ENCODE measurements at regions not wholly inside any gene's neighbourhood (a gene's known extent, or its start where the extent isn't known, plus 50 kb on each side); places are given as distances from the start of the nearest gene placed in this dataset.

DNA sequence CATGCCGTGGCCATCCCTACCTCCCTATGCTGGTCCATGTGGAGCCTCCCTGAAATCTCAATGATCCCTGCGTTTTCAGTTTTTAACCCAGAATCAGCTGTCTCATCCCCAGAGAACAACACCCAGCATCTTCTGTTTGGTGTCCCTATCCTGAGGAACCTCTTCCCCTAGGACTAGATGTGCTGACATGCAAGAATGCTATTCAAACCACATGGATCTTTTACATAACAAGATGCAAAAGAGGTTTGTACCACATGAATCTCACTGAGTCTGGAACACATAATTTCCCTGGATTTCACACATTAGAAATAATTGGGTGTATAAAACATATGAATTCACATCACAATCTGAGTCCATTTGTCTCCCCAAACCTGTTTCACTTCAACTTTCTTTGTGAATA is 174.6 kb upstream of the NECTIN3 start:
- Mint-ChIP-seq H3K4me3 (no peak overlapping the region), H3K9me3 (peaks cover 36% of the 10 kb centered on the region), H3K4me1 (peaks cover 16% of the 10 kb centered on the region), H3K27ac (no peak overlapping the region), H3K36me3 (peaks cover 30% of the 10 kb centered on the region), H3K27me3 (ENCODE audit: low read depth) (peaks cover 2% of the 10 kb centered on the region)
- CTCF ChIA-PET, result no interaction called here
- DNase-seq (ENCODE audit: low spot score) (no peak), ATAC-seq (no peak; the same call in 1 of the 2 replicates)
- POLR2A ChIA-PET, result no interaction called here
- TF ChIP-seq TCF7 (CRISPR knock-in tag; IDR thresholded peaks at IDR 0.05; ENCODE audit: low read depth) (no peak), CREM (CRISPR knock-in tag; IDR thresholded peaks at IDR 0.05) (no peak), ZNF671 (CRISPR knock-in tag; IDR thresholded peaks at IDR 0.05) (no peak), JAZF1 (CRISPR knock-in tag; IDR thresholded peaks at IDR 0.05) (no peak), ZNF396 (CRISPR knock-in tag; IDR thresholded peaks at IDR 0.05; ENCODE audit: borderline replicate concordance) (no peak)
- TF ChIP-seq, protein P1, sequence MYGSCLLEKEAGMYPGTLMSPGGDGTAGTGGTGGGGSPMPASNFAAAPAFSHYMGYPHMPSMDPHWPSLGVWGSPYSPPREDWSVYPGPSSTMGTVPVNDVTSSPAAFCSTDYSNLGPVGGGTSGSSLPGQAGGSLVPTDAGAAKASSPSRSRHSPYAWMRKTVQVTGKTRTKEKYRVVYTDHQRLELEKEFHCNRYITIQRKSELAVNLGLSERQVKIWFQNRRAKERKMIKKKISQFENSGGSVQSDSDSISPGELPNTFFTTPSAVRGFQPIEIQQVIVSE (CRISPR knock-in tag; IDR thresholded peaks at IDR 0.05; ENCODE audit: borderline replicate concordance), result no peak
- TF ChIP-seq, protein P2, sequence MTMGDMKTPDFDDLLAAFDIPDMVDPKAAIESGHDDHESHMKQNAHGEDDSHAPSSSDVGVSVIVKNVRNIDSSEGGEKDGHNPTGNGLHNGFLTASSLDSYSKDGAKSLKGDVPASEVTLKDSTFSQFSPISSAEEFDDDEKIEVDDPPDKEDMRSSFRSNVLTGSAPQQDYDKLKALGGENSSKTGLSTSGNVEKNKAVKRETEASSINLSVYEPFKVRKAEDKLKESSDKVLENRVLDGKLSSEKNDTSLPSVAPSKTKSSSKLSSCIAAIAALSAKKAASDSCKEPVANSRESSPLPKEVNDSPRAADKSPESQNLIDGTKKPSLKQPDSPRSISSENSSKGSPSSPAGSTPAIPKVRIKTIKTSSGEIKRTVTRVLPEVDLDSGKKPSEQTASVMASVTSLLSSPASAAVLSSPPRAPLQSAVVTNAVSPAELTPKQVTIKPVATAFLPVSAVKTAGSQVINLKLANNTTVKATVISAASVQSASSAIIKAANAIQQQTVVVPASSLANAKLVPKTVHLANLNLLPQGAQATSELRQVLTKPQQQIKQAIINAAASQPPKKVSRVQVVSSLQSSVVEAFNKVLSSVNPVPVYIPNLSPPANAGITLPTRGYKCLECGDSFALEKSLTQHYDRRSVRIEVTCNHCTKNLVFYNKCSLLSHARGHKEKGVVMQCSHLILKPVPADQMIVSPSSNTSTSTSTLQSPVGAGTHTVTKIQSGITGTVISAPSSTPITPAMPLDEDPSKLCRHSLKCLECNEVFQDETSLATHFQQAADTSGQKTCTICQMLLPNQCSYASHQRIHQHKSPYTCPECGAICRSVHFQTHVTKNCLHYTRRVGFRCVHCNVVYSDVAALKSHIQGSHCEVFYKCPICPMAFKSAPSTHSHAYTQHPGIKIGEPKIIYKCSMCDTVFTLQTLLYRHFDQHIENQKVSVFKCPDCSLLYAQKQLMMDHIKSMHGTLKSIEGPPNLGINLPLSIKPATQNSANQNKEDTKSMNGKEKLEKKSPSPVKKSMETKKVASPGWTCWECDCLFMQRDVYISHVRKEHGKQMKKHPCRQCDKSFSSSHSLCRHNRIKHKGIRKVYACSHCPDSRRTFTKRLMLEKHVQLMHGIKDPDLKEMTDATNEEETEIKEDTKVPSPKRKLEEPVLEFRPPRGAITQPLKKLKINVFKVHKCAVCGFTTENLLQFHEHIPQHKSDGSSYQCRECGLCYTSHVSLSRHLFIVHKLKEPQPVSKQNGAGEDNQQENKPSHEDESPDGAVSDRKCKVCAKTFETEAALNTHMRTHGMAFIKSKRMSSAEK (CRISPR knock-in tag; IDR thresholded peaks at IDR 0.05; ENCODE audit: borderline replicate concordance), result no peak
- TF ChIP-seq, protein P3, sequence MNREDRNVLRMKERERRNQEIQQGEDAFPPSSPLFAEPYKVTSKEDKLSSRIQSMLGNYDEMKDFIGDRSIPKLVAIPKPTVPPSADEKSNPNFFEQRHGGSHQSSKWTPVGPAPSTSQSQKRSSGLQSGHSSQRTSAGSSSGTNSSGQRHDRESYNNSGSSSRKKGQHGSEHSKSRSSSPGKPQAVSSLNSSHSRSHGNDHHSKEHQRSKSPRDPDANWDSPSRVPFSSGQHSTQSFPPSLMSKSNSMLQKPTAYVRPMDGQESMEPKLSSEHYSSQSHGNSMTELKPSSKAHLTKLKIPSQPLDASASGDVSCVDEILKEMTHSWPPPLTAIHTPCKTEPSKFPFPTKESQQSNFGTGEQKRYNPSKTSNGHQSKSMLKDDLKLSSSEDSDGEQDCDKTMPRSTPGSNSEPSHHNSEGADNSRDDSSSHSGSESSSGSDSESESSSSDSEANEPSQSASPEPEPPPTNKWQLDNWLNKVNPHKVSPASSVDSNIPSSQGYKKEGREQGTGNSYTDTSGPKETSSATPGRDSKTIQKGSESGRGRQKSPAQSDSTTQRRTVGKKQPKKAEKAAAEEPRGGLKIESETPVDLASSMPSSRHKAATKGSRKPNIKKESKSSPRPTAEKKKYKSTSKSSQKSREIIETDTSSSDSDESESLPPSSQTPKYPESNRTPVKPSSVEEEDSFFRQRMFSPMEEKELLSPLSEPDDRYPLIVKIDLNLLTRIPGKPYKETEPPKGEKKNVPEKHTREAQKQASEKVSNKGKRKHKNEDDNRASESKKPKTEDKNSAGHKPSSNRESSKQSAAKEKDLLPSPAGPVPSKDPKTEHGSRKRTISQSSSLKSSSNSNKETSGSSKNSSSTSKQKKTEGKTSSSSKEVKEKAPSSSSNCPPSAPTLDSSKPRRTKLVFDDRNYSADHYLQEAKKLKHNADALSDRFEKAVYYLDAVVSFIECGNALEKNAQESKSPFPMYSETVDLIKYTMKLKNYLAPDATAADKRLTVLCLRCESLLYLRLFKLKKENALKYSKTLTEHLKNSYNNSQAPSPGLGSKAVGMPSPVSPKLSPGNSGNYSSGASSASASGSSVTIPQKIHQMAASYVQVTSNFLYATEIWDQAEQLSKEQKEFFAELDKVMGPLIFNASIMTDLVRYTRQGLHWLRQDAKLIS (CRISPR knock-in tag; IDR thresholded peaks at IDR 0.05; ENCODE audit: borderline replicate concordance), result no peak

DNA sequence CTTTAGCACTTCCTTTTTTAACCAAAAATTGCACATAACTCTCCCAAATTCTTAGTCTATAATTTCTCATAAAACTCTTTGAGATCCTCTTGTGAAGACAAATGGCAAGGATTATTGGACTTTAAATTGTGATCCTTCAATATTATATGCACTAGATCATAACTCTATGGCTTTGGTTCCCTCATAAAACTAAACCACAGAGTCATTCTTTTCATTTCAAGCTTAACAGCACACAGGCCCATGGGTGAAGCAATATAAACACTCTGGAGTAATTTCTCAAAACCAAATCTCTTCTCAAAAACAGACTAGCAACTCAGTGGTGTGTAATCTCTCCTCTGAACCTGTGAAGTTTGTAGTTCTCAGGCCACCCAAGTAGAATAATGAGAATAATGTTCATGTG is 171.0 kb upstream of the NECTIN3 start:
- H3K36me3 Mint-ChIP-seq, result peaks cover 15% of the 10 kb centered on the region

DNA sequence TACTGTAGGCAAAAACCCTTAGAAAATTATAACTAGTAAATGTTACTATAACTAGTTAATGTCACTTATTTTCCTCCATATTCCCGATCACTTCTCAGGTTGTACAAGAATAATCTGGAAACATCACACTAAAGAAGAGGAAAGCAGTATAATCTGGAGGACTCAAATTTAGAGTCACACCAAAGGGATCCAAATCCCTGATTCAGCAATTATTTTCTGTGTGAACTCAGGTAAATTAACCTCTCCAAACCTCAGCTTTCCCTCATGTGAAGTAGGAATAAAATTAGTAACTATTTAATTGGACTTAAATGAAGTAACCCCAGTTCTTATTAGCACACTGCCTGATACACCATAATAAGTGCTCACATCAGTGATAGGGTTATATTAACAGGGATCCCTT is 170.1 kb upstream of the NECTIN3 start:
- H3K4me3 Mint-ChIP-seq, result no peak overlapping the region
- H3K4me1 Mint-ChIP-seq, result peaks cover 14% of the 10 kb centered on the region
- no peak for DNase-seq (ENCODE audit: low spot score)
- H3K9me3 Mint-ChIP-seq, result peaks cover 19% of the 10 kb centered on the region
- no peak overlapping the region for H3K27ac Mint-ChIP-seq
- CTCF ChIA-PET, result no interaction called here
- H3K27me3 Mint-ChIP-seq (ENCODE audit: low read depth), result no peaks in the 10 kb centered on the region
- H3K36me3 Mint-ChIP-seq, result peaks cover 15% of the 10 kb centered on the region
- POLR2A ChIA-PET, result no interaction called here
- no peak for ATAC-seq
- TF ChIP-seq, protein P4, sequence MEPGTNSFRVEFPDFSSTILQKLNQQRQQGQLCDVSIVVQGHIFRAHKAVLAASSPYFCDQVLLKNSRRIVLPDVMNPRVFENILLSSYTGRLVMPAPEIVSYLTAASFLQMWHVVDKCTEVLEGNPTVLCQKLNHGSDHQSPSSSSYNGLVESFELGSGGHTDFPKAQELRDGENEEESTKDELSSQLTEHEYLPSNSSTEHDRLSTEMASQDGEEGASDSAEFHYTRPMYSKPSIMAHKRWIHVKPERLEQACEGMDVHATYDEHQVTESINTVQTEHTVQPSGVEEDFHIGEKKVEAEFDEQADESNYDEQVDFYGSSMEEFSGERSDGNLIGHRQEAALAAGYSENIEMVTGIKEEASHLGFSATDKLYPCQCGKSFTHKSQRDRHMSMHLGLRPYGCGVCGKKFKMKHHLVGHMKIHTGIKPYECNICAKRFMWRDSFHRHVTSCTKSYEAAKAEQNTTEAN (CRISPR knock-in tag; IDR thresholded peaks at IDR 0.05), result no peak
- TF ChIP-seq, protein P5, sequence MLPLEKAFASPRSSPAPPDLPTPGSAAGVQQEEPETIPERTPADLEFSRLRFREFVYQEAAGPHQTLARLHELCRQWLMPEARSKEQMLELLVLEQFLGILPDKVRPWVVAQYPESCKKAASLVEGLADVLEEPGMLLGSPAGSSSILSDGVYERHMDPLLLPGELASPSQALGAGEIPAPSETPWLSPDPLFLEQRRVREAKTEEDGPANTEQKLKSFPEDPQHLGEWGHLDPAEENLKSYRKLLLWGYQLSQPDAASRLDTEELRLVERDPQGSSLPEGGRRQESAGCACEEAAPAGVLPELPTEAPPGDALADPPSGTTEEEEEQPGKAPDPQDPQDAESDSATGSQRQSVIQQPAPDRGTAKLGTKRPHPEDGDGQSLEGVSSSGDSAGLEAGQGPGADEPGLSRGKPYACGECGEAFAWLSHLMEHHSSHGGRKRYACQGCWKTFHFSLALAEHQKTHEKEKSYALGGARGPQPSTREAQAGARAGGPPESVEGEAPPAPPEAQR (CRISPR knock-in tag; IDR thresholded peaks at IDR 0.05), result no peak
- TF ChIP-seq, protein P6, sequence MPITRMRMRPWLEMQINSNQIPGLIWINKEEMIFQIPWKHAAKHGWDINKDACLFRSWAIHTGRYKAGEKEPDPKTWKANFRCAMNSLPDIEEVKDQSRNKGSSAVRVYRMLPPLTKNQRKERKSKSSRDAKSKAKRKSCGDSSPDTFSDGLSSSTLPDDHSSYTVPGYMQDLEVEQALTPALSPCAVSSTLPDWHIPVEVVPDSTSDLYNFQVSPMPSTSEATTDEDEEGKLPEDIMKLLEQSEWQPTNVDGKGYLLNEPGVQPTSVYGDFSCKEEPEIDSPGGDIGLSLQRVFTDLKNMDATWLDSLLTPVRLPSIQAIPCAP (CRISPR knock-in tag; IDR thresholded peaks at IDR 0.05), result no peak
- no peak for TF ChIP-seq SP1 (CRISPR knock-in tag; conservative IDR thresholded peaks at IDR 0.05)
- TF ChIP-seq FOXP1 (CRISPR knock-in tag; IDR thresholded peaks at IDR 0.05; ENCODE audit: borderline replicate concordance), result no peak
- no peak for TF ChIP-seq ZNF423 (CRISPR knock-in tag; IDR thresholded peaks at IDR 0.05)
- TF ChIP-seq PRRX2 (CRISPR knock-in tag; IDR thresholded peaks at IDR 0.05), result no peak

More for the DNA sequence above, 171.0 kb upstream of the NECTIN3 start:
- Mint-ChIP-seq H3K4me1 (peaks cover 16% of the 10 kb centered on the region), H3K4me3 (no peak overlapping the region), H3K27ac (no peak overlapping the region; the same call in 1 of the 2 replicates), H3K9me3 (peaks cover 23% of the 10 kb centered on the region), H3K27me3 (ENCODE audit: low read depth) (no peaks in the 10 kb centered on the region)
- ATAC-seq (no peak), DNase-seq (ENCODE audit: low spot score) (no peak)
- ChIA-PET POLR2A (no interaction called here), CTCF (no interaction called here)
- no peak for TF ChIP-seq ELF4 (CRISPR knock-in tag; IDR thresholded peaks at IDR 0.05; ENCODE audit: low read depth)
- TF ChIP-seq JUN (CRISPR knock-in tag; IDR thresholded peaks at IDR 0.05), result no peak
- TF ChIP-seq KAT7 (CRISPR knock-in tag; IDR thresholded peaks at IDR 0.05; ENCODE audit: borderline replicate concordance), result no peak
- TF ChIP-seq, protein P7, sequence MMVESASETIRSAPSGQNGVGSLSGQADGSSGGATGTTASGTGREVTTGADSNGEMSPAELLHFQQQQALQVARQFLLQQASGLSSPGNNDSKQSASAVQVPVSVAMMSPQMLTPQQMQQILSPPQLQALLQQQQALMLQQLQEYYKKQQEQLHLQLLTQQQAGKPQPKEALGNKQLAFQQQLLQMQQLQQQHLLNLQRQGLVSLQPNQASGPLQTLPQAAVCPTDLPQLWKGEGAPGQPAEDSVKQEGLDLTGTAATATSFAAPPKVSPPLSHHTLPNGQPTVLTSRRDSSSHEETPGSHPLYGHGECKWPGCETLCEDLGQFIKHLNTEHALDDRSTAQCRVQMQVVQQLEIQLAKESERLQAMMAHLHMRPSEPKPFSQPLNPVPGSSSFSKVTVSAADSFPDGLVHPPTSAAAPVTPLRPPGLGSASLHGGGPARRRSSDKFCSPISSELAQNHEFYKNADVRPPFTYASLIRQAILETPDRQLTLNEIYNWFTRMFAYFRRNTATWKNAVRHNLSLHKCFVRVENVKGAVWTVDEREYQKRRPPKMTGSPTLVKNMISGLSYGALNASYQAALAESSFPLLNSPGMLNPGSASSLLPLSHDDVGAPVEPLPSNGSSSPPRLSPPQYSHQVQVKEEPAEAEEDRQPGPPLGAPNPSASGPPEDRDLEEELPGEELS (CRISPR knock-in tag; IDR thresholded peaks at IDR 0.05), result no peak
- no peak for TF ChIP-seq TCF7 (CRISPR knock-in tag; IDR thresholded peaks at IDR 0.05; ENCODE audit: low read depth)

Measured in WTC11 (cell line).